WI38 (cell line): ENCODE measurements at regions not wholly inside any gene's neighbourhood (a gene's known extent, or its start where the extent isn't known, plus 50 kb on each side); places are given as distances from the start of the nearest gene placed in this dataset.

ENCODE experiments used
- H3K4me3 ChIP-seq: 2 replicates; pipeline ENCODE4 v1.5.1; 2011; ENCODE audit warnings: low read depth, mild to moderate bottlenecking, control low read depth, low read length
- CTCF ChIP-seq: IDR thresholded peaks from 2 replicates; pipeline ENCODE4 v1.5.1; 2012; ENCODE audit warnings: low read depth, mild to moderate bottlenecking, control low read depth, low read length

- TF ChIP-seq CTCF = no peak
- H3K4me3 ChIP-seq = no peak overlapping the region
These were observed 199.5 kb downstream of the AJAP1 start for GRCh38 chr1:4853904-4854303.

GRCh38 chr1:4851385-4852065 lies 197.1 kb downstream of the AJAP1 start:
- TF ChIP-seq CTCF = no peak

GRCh38 chr1:4848431-4848830 lies 194.0 kb downstream of the AJAP1 start:
- TF ChIP-seq CTCF = no peak

More at GRCh38 chr1:4851385-4852065, 197.1 kb downstream of the AJAP1 start:
- H3K4me3 ChIP-seq = no peak overlapping the region

GRCh38 chr1:4847711-4848110 lies 193.3 kb downstream of the AJAP1 start:
- no peak overlapping the region for H3K4me3 ChIP-seq
- no peak for TF ChIP-seq CTCF

More at GRCh38 chr1:4848431-4848830, 194.0 kb downstream of the AJAP1 start:
- no peak overlapping the region for H3K4me3 ChIP-seq
